ENCODE measurements at regions not wholly inside any gene's neighbourhood (a gene's known extent, or its start where the extent isn't known, plus 50 kb on each side); places are given as distances from the start of the nearest gene placed in this dataset.

- Mint-ChIP-seq H3K4me1 (ENCODE audit: low read depth) (no peaks in the 10 kb centered on the region), H3K27ac (no peak overlapping the region), H3K27me3 (no peaks in the 10 kb centered on the region), H3K36me3 (no peaks in the 10 kb centered on the region), H3K4me3 (no peak overlapping the region), H3K9me3 (peaks cover 3% of the 10 kb centered on the region)
- no peak for DNase-seq
- intact Hi-C loops (cut with micrococcal nuclease): no loop called here
- CTCF ChIA-PET: no interaction called here
- POLR2A ChIA-PET: no interaction called here
Observed at GRCh38 chr6:145483191-145483996, 251.9 kb downstream of the EPM2A start.

GRCh38 chr6:145485288-145485687, 250.0 kb downstream of the EPM2A start:
- POLR2A ChIA-PET: no interaction called here
- CTCF ChIA-PET: no interaction called here

GRCh38 chr6:145486306-145486705, 249.0 kb downstream of the EPM2A start:
- ChIA-PET CTCF (no interaction called here), POLR2A (no interaction called here)
- intact Hi-C loops (cut with micrococcal nuclease): no loop called here
- Mint-ChIP-seq H3K4me1 (ENCODE audit: low read depth) (no peaks in the 10 kb centered on the region), H3K36me3 (no peaks in the 10 kb centered on the region), H3K27me3 (no peaks in the 10 kb centered on the region), H3K9me3 (no peaks in the 10 kb centered on the region), H3K27ac (no peak overlapping the region), H3K4me3 (no peak overlapping the region)
- no peak for DNase-seq

More at GRCh38 chr6:145485288-145485687, 250.0 kb downstream of the EPM2A start:
- Mint-ChIP-seq H3K27ac (no peak overlapping the region), H3K9me3 (no peaks in the 10 kb centered on the region), H3K36me3 (no peaks in the 10 kb centered on the region), H3K4me1 (ENCODE audit: low read depth) (no peaks in the 10 kb centered on the region), H3K27me3 (no peaks in the 10 kb centered on the region), H3K4me3 (no peak overlapping the region)
- intact Hi-C loops (cut with micrococcal nuclease): no loop called here
- no peak for DNase-seq

- H3K36me3 Mint-ChIP-seq: no peaks in the 10 kb centered on the region
- CTCF ChIA-PET: no interaction called here
- H3K4me3 Mint-ChIP-seq: no peak overlapping the region
- no peaks in the 10 kb centered on the region for H3K4me1 Mint-ChIP-seq (ENCODE audit: low read depth)
- intact Hi-C loops (cut with micrococcal nuclease): no loop called here
- POLR2A ChIA-PET: no interaction called here
- no peak overlapping the region for H3K27ac Mint-ChIP-seq
- H3K9me3 Mint-ChIP-seq: no peaks in the 10 kb centered on the region
- DNase-seq: no peak
- no peaks in the 10 kb centered on the region for H3K27me3 Mint-ChIP-seq
Observed at GRCh38 chr6:145489583-145489982, 245.7 kb downstream of the EPM2A start.

GRCh38 chr6:145490068-145490467, 245.3 kb downstream of the EPM2A start:
- H3K27ac Mint-ChIP-seq: no peak overlapping the region
- POLR2A ChIA-PET: no interaction called here
- no peaks in the 10 kb centered on the region for H3K9me3 Mint-ChIP-seq
- H3K4me3 Mint-ChIP-seq: no peak overlapping the region
- CTCF ChIA-PET: no interaction called here
- intact Hi-C loops (cut with micrococcal nuclease): no loop called here
- H3K4me1 Mint-ChIP-seq (ENCODE audit: low read depth): no peaks in the 10 kb centered on the region
- H3K27me3 Mint-ChIP-seq: no peaks in the 10 kb centered on the region
- DNase-seq: no peak
- H3K36me3 Mint-ChIP-seq: no peaks in the 10 kb centered on the region

GRCh38 chr6:145491126-145491525, 244.2 kb downstream of the EPM2A start:
- Mint-ChIP-seq H3K27ac (no peak overlapping the region), H3K36me3 (no peaks in the 10 kb centered on the region), H3K4me3 (no peak overlapping the region), H3K4me1 (ENCODE audit: low read depth) (no peaks in the 10 kb centered on the region), H3K27me3 (no peaks in the 10 kb centered on the region), H3K9me3 (peaks cover 5% of the 10 kb centered on the region)
- ChIA-PET POLR2A (no interaction called here), CTCF (no interaction called here)
- DNase-seq: no peak
- intact Hi-C loops (cut with micrococcal nuclease): no loop called here

GRCh38 chr6:145497006-145497405, 238.3 kb downstream of the EPM2A start:
- ChIA-PET CTCF (no interaction called here), POLR2A (no interaction called here)
- no peaks in the 10 kb centered on the region for H3K4me1 Mint-ChIP-seq (ENCODE audit: low read depth)
- no peaks in the 10 kb centered on the region for H3K36me3 Mint-ChIP-seq
- peaks cover 7% of the 10 kb centered on the region for H3K9me3 Mint-ChIP-seq
- intact Hi-C loops (cut with micrococcal nuclease): no loop called here
- no peak overlapping the region for H3K4me3 Mint-ChIP-seq
- no peak overlapping the region for H3K27ac Mint-ChIP-seq
- peaks cover 1% of the 10 kb centered on the region for H3K27me3 Mint-ChIP-seq
- no peak for DNase-seq

GRCh38 chr6:145498425-145498824, 236.9 kb downstream of the EPM2A start:
- no peaks in the 10 kb centered on the region for H3K4me1 Mint-ChIP-seq (ENCODE audit: low read depth)
- peaks cover 1% of the 10 kb centered on the region for H3K27me3 Mint-ChIP-seq

GRCh38 chr6:145502416-145502815, 232.9 kb downstream of the EPM2A start:
- Mint-ChIP-seq H3K27me3 (peaks cover 1% of the 10 kb centered on the region), H3K36me3 (peaks cover 2% of the 10 kb centered on the region), H3K27ac (no peak overlapping the region), H3K4me3 (no peak overlapping the region), H3K9me3 (peaks cover 4% of the 10 kb centered on the region), H3K4me1 (ENCODE audit: low read depth) (no peaks in the 10 kb centered on the region)
- intact Hi-C loops (cut with micrococcal nuclease): no loop called here
- ChIA-PET CTCF (interaction anchor here (0.9 to 1.0 kb wide), 2 partner anchors 9 to 131 kb away, joined by 3 read pairs; no protein-coding TSS in a partner anchor), POLR2A (no interaction called here)
- no peak for DNase-seq

More at GRCh38 chr6:145498425-145498824, 236.9 kb downstream of the EPM2A start:
- ChIA-PET CTCF (no interaction called here), POLR2A (no interaction called here)
- DNase-seq: no peak
- no peak overlapping the region for H3K4me3 Mint-ChIP-seq
- intact Hi-C loops (cut with micrococcal nuclease): no loop called here
- no peaks in the 10 kb centered on the region for H3K36me3 Mint-ChIP-seq
- H3K27ac Mint-ChIP-seq: no peak overlapping the region
- peaks cover 7% of the 10 kb centered on the region for H3K9me3 Mint-ChIP-seq

GRCh38 chr6:145506136-145506535, 229.2 kb downstream of the EPM2A start:
- Mint-ChIP-seq H3K4me1 (ENCODE audit: low read depth) (no peaks in the 10 kb centered on the region), H3K27me3 (no peaks in the 10 kb centered on the region), H3K36me3 (peaks cover 2% of the 10 kb centered on the region), H3K27ac (no peak overlapping the region), H3K9me3 (peaks cover 33% of the 10 kb centered on the region), H3K4me3 (no peak overlapping the region)
- intact Hi-C loops (cut with micrococcal nuclease): no loop called here
- CTCF ChIA-PET: no interaction called here
- POLR2A ChIA-PET: no interaction called here
- DNase-seq: no peak

GRCh38 chr6:145506565-145506964, 228.8 kb downstream of the EPM2A start:
- DNase-seq: no peak
- H3K9me3 Mint-ChIP-seq: peaks cover 37% of the 10 kb centered on the region
- no peak overlapping the region for H3K4me3 Mint-ChIP-seq
- CTCF ChIA-PET: no interaction called here
- H3K4me1 Mint-ChIP-seq (ENCODE audit: low read depth): no peaks in the 10 kb centered on the region
- intact Hi-C loops (cut with micrococcal nuclease): no loop called here
- H3K36me3 Mint-ChIP-seq: peaks cover 2% of the 10 kb centered on the region
- H3K27me3 Mint-ChIP-seq: no peaks in the 10 kb centered on the region
- POLR2A ChIA-PET: no interaction called here
- no peak overlapping the region for H3K27ac Mint-ChIP-seq

GRCh38 chr6:145507239-145507638, 228.1 kb downstream of the EPM2A start:
- H3K9me3 Mint-ChIP-seq: peaks cover 42% of the 10 kb centered on the region
- no peaks in the 10 kb centered on the region for H3K27me3 Mint-ChIP-seq
- POLR2A ChIA-PET: no interaction called here
- H3K36me3 Mint-ChIP-seq: peaks cover 2% of the 10 kb centered on the region
- CTCF ChIA-PET: no interaction called here
- intact Hi-C loops (cut with micrococcal nuclease): no loop called here
- H3K4me3 Mint-ChIP-seq: no peak overlapping the region
- no peak for DNase-seq
- H3K4me1 Mint-ChIP-seq (ENCODE audit: low read depth): no peaks in the 10 kb centered on the region
- no peak overlapping the region for H3K27ac Mint-ChIP-seq

- ChIA-PET POLR2A (no interaction called here), CTCF (no interaction called here)
- Mint-ChIP-seq H3K27me3 (no peaks in the 10 kb centered on the region), H3K4me1 (ENCODE audit: low read depth) (no peaks in the 10 kb centered on the region), H3K27ac (no peak overlapping the region), H3K36me3 (peaks cover 2% of the 10 kb centered on the region), H3K4me3 (no peak overlapping the region), H3K9me3 (peaks cover 44% of the 10 kb centered on the region)
- no peak for DNase-seq
- intact Hi-C loops (cut with micrococcal nuclease): no loop called here
Observed at GRCh38 chr6:145508107-145508506, 227.2 kb downstream of the EPM2A start.

All from activated CD4-positive, alpha-beta memory T cell treated with anti-CD3 and anti-CD28 coated beads for 36 hours (primary cell).